NOMO-1 treated with DMSO at 0.1 percent for 48 hours (cell line): ENCODE measurements at regions not wholly inside any gene's neighbourhood (a gene's known extent, or its start where the extent isn't known, plus 50 kb on each side); places are given as distances from the start of the nearest gene placed in this dataset.
A peak's percentile ranks its signal among the peaks of the same experiment; 100 is the strongest.

Experiments
- DNase-seq: peaks from one replicate; lab custom pipeline; 2025; ENCODE audit not compliant: unreplicated experiment; lab: John Stamatoyannopoulos, UW

- DNase-seq: no peak
Observed at GRCh38 chr15:85306946-85307686, 73.3 kb upstream of the AKAP13 start.

- no peak for DNase-seq
Observed at GRCh38 chr15:85307687-85308045, 72.7 kb upstream of the AKAP13 start.

GRCh38 chr15:85311647-85312046 lies 68.8 kb upstream of the AKAP13 start:
- no peak for DNase-seq

GRCh38 chr15:85312486-85312885 lies 67.9 kb upstream of the AKAP13 start:
- DNase-seq: no peak

GRCh38 chr15:85312929-85313331 lies 67.5 kb upstream of the AKAP13 start:
- peak; percentile 48 for DNase-seq

- DNase-seq: no peak
Observed at GRCh38 chr15:85313339-85313738, 67.1 kb upstream of the AKAP13 start.

GRCh38 chr15:85314146-85314545 lies 66.3 kb upstream of the AKAP13 start:
- no peak for DNase-seq

- no peak for DNase-seq
Observed at GRCh38 chr15:85314633-85315032, 65.8 kb upstream of the AKAP13 start.

GRCh38 chr15:85316244-85316934 lies 64.0 kb upstream of the AKAP13 start:
- DNase-seq: no peak

- peak; percentile 32 for DNase-seq
Observed at GRCh38 chr15:85318048-85318731, 62.2 kb upstream of the AKAP13 start.

GRCh38 chr15:85318732-85319076 lies 61.7 kb upstream of the AKAP13 start:
- DNase-seq: no peak

GRCh38 chr15:85324202-85324601 lies 56.2 kb upstream of the AKAP13 start:
- DNase-seq: no peak

- no peak for DNase-seq
Observed at GRCh38 chr15:85325834-85326233, 54.6 kb upstream of the AKAP13 start.

- DNase-seq: no peak
Observed at GRCh38 chr15:85326291-85326690, 54.1 kb upstream of the AKAP13 start.

GRCh38 chr15:85327820-85328219 lies 52.6 kb upstream of the AKAP13 start:
- no peak for DNase-seq

GRCh38 chr15:85329561-85330422 lies 50.6 kb upstream of the AKAP13 start:
- DNase-seq: peak; percentile 88
